HCT116 (cell line): ENCODE measurements at regions not wholly inside any gene's neighbourhood (a gene's known extent, or its start where the extent isn't known, plus 50 kb on each side); places are given as distances from the start of the nearest gene placed in this dataset.

Experiments used
- ATAC-seq: fragments of 200-7000 bp; cut with Tn5 transposase; 2 replicates; pipeline ENCODE4 v1.9.1; 2020; ENCODE audit warnings: mild to moderate bottlenecking, moderate library complexity
- BruUV-seq: library from RNA; stranded (reverse); fragments of 400-500 nt; replicated peaks from 2 replicates; lab custom pipeline; 2021; lab: Mats Ljungman, UMichigan
- CTCF ChIA-PET: fragments of 300-600 bp; sonication (Branson Sonifier 250); formaldehyde crosslinking; loops from one replicate; lab custom pipeline; 2021; ENCODE audit warnings: antibody characterized with exemption; lab: Charles Lee
- POLR2A ChIA-PET: fragments of 300-600, 350-600 bp; sonication (Branson Sonifier 250); formaldehyde crosslinking; loops from one replicate; lab custom pipeline; 2021; ENCODE audit warnings: antibody characterized with exemption; lab: Charles Lee
- RAD21 ChIA-PET, 2 experiments: fragments of 300-600 bp; sonication (Branson Sonifier 250); formaldehyde crosslinking; loops; one replicate each; lab custom pipeline; 2023; ENCODE audit warnings: low total read pairs in 2 of 2; ENCODE audit not compliant: uncharacterized antibody in 2 of 2, unreplicated experiment in 2 of 2, low non-redundant PET in 1 of 2; lab: Charles Lee
- DNase-seq: peaks from one replicate; pipeline ENCODE4 v3.0.0-alpha.2; 2010; ENCODE audit warnings: low read depth, low spot score
- H2AFZ ChIP-seq: fragments of 200-600 bp; shearing (Covaris generic), sonication (generic); 2 replicates; pipeline ENCODE4 v1.6.1; 2017; ENCODE audit warnings: low read depth, mixed run types, mixed read lengths, antibody characterized with exemption, low read length; ENCODE audit not compliant: poor library complexity, severe bottlenecking
- H3K27ac ChIP-seq: 2 replicates; pipeline ENCODE4 v1.5.1; 2012; ENCODE audit warnings: low read depth, low read length
- H3K27me3 ChIP-seq: fragments of 200-600 bp; sonication (generic); 2 replicates; pipeline ENCODE4 v1.6.1; 2016; ENCODE audit warnings: mixed run types, low read length, mixed read lengths; ENCODE audit not compliant: insufficient read depth
- H3K36me3 ChIP-seq, 2 experiments: fragments of 200-500 bp in 1 of 2; fragments of 200-600 bp in 1 of 2; sonication (Bioruptor generic) in 1 of 2; sonication (generic) in 1 of 2; 2 replicates each; pipeline versions ENCODE4 v1.5.1 to v1.6.1; 2014 to 2016; ENCODE audit warnings: low read length in 2 of 2, inconsistent platforms in 1 of 2, mixed read lengths in 1 of 2, mixed run types in 1 of 2; ENCODE audit not compliant: insufficient read depth in 2 of 2, control insufficient read depth in 1 of 2
- H3K4me1 ChIP-seq, 2 experiments: fragments of 200-600 bp in 1 of 2; sonication (generic) in 1 of 2; 2 replicates each; pipeline versions ENCODE4 v1.5.1 to v1.6.1; 2012 to 2017; ENCODE audit warnings: low read length in 2 of 2, inconsistent platforms in 1 of 2, mild to moderate bottlenecking in 1 of 2, mixed read lengths in 1 of 2, mixed run types in 1 of 2, moderate library complexity in 1 of 2; ENCODE audit not compliant: insufficient read depth in 2 of 2, control insufficient read depth in 1 of 2
- H3K4me2 ChIP-seq: fragments of 200-600 bp; sonication (generic); 2 replicates; pipeline ENCODE4 v1.6.1; 2017; ENCODE audit warnings: mixed run types, low read length, mixed read lengths
- H3K4me3 ChIP-seq, 2 experiments: fragments of 200-600 bp in 1 of 2; sonication (generic) in 1 of 2; replicated peaks in 1 of 2; 2 replicates each; pipeline ENCODE4 v1.5.1; 2011 to 2016; ENCODE audit warnings: low read length in 2 of 2, control low read depth in 1 of 2, low read depth in 1 of 2, mild to moderate bottlenecking in 1 of 2, mixed read lengths in 1 of 2, mixed run types in 1 of 2
- H3K79me2 ChIP-seq: fragments of 200-600 bp; sonication (generic); 2 replicates; pipeline ENCODE4 v1.6.1; 2017; ENCODE audit warnings: mild to moderate bottlenecking, mixed run types, low read length, moderate library complexity, mixed read lengths; ENCODE audit not compliant: insufficient read depth
- H3K9ac ChIP-seq: fragments of 200-600 bp; sonication (generic); 2 replicates; pipeline ENCODE4 v1.6.1; 2016; ENCODE audit warnings: low read length, mixed read lengths
- H3K9me2 ChIP-seq: fragments of 200-600 bp; sonication (generic), shearing (Covaris generic); 2 replicates; pipeline ENCODE4 v1.6.1; 2017; ENCODE audit warnings: mixed run types, mild to moderate bottlenecking, moderate library complexity; ENCODE audit not compliant: insufficient read depth
- H3K9me3 ChIP-seq, 2 experiments: fragments of 200-500 bp in 1 of 2; fragments of 200-600 bp in 1 of 2; sonication (Bioruptor generic) in 1 of 2; sonication (generic) in 1 of 2; 2 replicates each; pipeline ENCODE4 v1.6.1; 2014 to 2017; ENCODE audit warnings: low read length in 2 of 2, mixed read lengths in 2 of 2, inconsistent platforms in 1 of 2, low read depth in 1 of 2, mild to moderate bottlenecking in 1 of 2, mixed run types in 1 of 2, moderate library complexity in 1 of 2; ENCODE audit not compliant: control insufficient read depth in 1 of 2, insufficient read depth in 1 of 2
- H4K20me1 ChIP-seq: fragments of 200-600 bp; sonication (generic), shearing (Covaris generic); 2 replicates; pipeline ENCODE4 v1.6.1; 2017; ENCODE audit warnings: mixed run types, mild to moderate bottlenecking, moderate library complexity; ENCODE audit not compliant: insufficient read depth
- ATF3 ChIP-seq: IDR thresholded peaks from 2 replicates; pipeline ENCODE4 v1.6.1; 2012
- CBX3 ChIP-seq: IDR thresholded peaks from 2 replicates; pipeline ENCODE4 v1.6.1; 2012; ENCODE audit warnings: low read depth
- EGR1 ChIP-seq: IDR thresholded peaks from 2 replicates; pipeline ENCODE4 v1.6.1; 2012; ENCODE audit warnings: low read depth
- ELF1 ChIP-seq: IDR thresholded peaks from 2 replicates; pipeline ENCODE4 v1.6.1; 2012; ENCODE audit warnings: low read depth, borderline replicate concordance
- EZH2 ChIP-seq: fragments of 200-600 bp; sonication (generic); IDR thresholded peaks from 2 replicates; pipeline ENCODE4 v1.6.1; 2017; ENCODE audit warnings: antibody characterized with exemption, mixed run types
- EZH2phosphoT487 ChIP-seq: fragments of 200-600 bp; IDR thresholded peaks from 2 replicates; pipeline ENCODE4 v1.6.1; 2018; ENCODE audit warnings: antibody characterized with exemption, borderline replicate concordance
- FOSL1 ChIP-seq: IDR thresholded peaks from 2 replicates; pipeline ENCODE4 v1.6.1; 2012; ENCODE audit warnings: low read depth
- JUND ChIP-seq: IDR thresholded peaks from 2 replicates; pipeline ENCODE4 v1.6.1; 2012
- POLR2A ChIP-seq: IDR thresholded peaks from 2 replicates; pipeline ENCODE4 v1.7.0; 2011; ENCODE audit warnings: borderline replicate concordance; ENCODE audit not compliant: insufficient read depth, insufficient read length; ENCODE audit errors: extremely low read depth
- POLR2AphosphoS5 ChIP-seq: IDR thresholded peaks from 2 replicates; pipeline ENCODE4 v1.6.1; 2011; ENCODE audit warnings: mild to moderate bottlenecking, low read depth, low read length, moderate library complexity
- RAD21 ChIP-seq: IDR thresholded peaks from 2 replicates; pipeline ENCODE4 v1.6.1; 2012; ENCODE audit warnings: low read depth, mild to moderate bottlenecking
- SIN3A ChIP-seq: IDR thresholded peaks from 2 replicates; pipeline ENCODE4 v1.6.1; 2012; ENCODE audit warnings: low read depth
- SP1 ChIP-seq: IDR thresholded peaks from 2 replicates; pipeline ENCODE4 v1.6.1; 2012; ENCODE audit warnings: low read depth
- SRF ChIP-seq: IDR thresholded peaks from 2 replicates; pipeline ENCODE4 v1.6.1; 2012; ENCODE audit warnings: low read depth
- TCF7L2 ChIP-seq: IDR thresholded peaks from 2 replicates; pipeline ENCODE4 v1.7.0; 2011; ENCODE audit warnings: borderline replicate concordance, inconsistent platforms; ENCODE audit not compliant: insufficient read depth, insufficient read length; ENCODE audit errors: extremely low read depth
- ZBTB33 ChIP-seq: IDR thresholded peaks from 2 replicates; pipeline ENCODE4 v1.6.1; 2011; ENCODE audit warnings: mild to moderate bottlenecking, low read length, moderate library complexity; ENCODE audit not compliant: insufficient replicate concordance; ENCODE audit errors: extremely low read depth
- ZFX ChIP-seq: fragments of 450-650 bp; IDR thresholded peaks from 2 replicates; pipeline ENCODE4 v1.6.1; 2017
- ZNF274 ChIP-seq: fragments of 200-500 bp; sonication (Bioruptor generic); IDR thresholded peaks from 2 replicates; pipeline ENCODE4 v1.6.1; 2014; ENCODE audit warnings: mild to moderate bottlenecking, low read depth, low read length, inconsistent platforms
- intact Hi-C: fragments of 100-400 bp; cut with micrococcal nuclease; formaldehyde crosslinking; loops from 2 replicates; pipeline ENCODE4 v1.10.0; 2022
- TF ChIP-seq, protein P1 (sequence below): IDR thresholded peaks from 2 replicates; pipeline ENCODE4 v1.6.1; 2012; ENCODE audit warnings: low read depth
- TF ChIP-seq, protein P2 (sequence below), 3 experiments: fragments of 200-600 bp in 1 of 3; sonication (generic) in 1 of 3; IDR thresholded peaks in 2 of 3; conservative IDR thresholded peaks in 1 of 3; 2 replicates each; pipeline ENCODE4 v1.5.1; 2012 to 2017; ENCODE audit warnings: low read depth in 2 of 3, low read length in 2 of 3, antibody characterized with exemption in 1 of 3, borderline replicate concordance in 1 of 3, control low read depth in 1 of 3, mild to moderate bottlenecking in 1 of 3, mixed read lengths in 1 of 3, mixed run types in 1 of 3, moderate library complexity in 1 of 3; ENCODE audit not compliant: insufficient read depth in 1 of 3

DNA sequence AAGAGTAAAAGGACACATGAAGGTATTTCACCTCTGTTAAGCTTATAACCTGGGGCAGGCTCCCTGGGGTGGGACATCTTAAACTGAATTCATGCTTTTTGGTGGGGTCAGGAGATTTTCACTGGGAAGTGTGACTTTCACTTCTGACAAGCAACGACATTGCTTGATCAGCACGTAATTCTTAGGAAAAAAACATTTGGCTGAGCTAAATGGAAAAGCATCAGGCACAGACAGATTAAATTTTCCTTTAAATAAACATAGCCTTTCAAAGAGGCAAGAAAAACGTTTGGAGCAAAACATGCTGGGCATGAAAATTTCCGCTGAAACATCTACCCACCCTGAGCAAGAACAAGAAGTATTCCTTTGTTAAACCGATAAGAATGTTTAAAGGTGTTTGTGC lies 674.0 kb upstream of the CELF4 start:
- POLR2A ChIA-PET: no interaction called here
- H3K9me3 ChIP-seq: peaks cover 0 to 15% of the 10 kb centered on the region in 2 experiments; a peak in 2 of 4 replicates
- no peak for TF ChIP-seq POLR2AphosphoS5
- TF ChIP-seq RAD21: no peak
- no peak for TF ChIP-seq SP1
- TF ChIP-seq FOSL1: no peak
- TF ChIP-seq JUND: no peak
- no peak for TF ChIP-seq ZNF274
- TF ChIP-seq SIN3A: no peak
- no peak for TF ChIP-seq CBX3
- TF ChIP-seq EZH2: no peak
- TF ChIP-seq ATF3: no peak
- no peak for TF ChIP-seq ZFX
- no peak for TF ChIP-seq SRF
- TF ChIP-seq, protein P1, sequence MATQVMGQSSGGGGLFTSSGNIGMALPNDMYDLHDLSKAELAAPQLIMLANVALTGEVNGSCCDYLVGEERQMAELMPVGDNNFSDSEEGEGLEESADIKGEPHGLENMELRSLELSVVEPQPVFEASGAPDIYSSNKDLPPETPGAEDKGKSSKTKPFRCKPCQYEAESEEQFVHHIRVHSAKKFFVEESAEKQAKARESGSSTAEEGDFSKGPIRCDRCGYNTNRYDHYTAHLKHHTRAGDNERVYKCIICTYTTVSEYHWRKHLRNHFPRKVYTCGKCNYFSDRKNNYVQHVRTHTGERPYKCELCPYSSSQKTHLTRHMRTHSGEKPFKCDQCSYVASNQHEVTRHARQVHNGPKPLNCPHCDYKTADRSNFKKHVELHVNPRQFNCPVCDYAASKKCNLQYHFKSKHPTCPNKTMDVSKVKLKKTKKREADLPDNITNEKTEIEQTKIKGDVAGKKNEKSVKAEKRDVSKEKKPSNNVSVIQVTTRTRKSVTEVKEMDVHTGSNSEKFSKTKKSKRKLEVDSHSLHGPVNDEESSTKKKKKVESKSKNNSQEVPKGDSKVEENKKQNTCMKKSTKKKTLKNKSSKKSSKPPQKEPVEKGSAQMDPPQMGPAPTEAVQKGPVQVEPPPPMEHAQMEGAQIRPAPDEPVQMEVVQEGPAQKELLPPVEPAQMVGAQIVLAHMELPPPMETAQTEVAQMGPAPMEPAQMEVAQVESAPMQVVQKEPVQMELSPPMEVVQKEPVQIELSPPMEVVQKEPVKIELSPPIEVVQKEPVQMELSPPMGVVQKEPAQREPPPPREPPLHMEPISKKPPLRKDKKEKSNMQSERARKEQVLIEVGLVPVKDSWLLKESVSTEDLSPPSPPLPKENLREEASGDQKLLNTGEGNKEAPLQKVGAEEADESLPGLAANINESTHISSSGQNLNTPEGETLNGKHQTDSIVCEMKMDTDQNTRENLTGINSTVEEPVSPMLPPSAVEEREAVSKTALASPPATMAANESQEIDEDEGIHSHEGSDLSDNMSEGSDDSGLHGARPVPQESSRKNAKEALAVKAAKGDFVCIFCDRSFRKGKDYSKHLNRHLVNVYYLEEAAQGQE: no peak
- TF ChIP-seq POLR2A: no peak
- TF ChIP-seq ZBTB33: no peak
- TF ChIP-seq, protein P2, sequence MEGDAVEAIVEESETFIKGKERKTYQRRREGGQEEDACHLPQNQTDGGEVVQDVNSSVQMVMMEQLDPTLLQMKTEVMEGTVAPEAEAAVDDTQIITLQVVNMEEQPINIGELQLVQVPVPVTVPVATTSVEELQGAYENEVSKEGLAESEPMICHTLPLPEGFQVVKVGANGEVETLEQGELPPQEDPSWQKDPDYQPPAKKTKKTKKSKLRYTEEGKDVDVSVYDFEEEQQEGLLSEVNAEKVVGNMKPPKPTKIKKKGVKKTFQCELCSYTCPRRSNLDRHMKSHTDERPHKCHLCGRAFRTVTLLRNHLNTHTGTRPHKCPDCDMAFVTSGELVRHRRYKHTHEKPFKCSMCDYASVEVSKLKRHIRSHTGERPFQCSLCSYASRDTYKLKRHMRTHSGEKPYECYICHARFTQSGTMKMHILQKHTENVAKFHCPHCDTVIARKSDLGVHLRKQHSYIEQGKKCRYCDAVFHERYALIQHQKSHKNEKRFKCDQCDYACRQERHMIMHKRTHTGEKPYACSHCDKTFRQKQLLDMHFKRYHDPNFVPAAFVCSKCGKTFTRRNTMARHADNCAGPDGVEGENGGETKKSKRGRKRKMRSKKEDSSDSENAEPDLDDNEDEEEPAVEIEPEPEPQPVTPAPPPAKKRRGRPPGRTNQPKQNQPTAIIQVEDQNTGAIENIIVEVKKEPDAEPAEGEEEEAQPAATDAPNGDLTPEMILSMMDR (IDR thresholded peaks at IDR 0.05 in 2 of 3, conservative IDR thresholded peaks at IDR 0.05 in 1 of 3; ENCODE audit: borderline replicate concordance in 1 of 3, insufficient read depth in 1 of 3, low read depth in 2 of 3, low read length in 2 of 3): no peak
- no peak for TF ChIP-seq ELF1
- no peak for TF ChIP-seq TCF7L2
- no peak for TF ChIP-seq EZH2phosphoT487
- no peak for TF ChIP-seq EGR1
- no peaks in the 10 kb centered on the region for H3K36me3 ChIP-seq
- no peaks in the 10 kb centered on the region for H3K4me1 ChIP-seq
- H3K27ac ChIP-seq: no peak overlapping the region
- CTCF ChIA-PET: no interaction called here
- no peak overlapping the region for H3K4me3 ChIP-seq
- ATAC-seq: no peak
- no peak for DNase-seq
- no TSS peak for BruUV-seq
- no peak overlapping the region for H3K9ac ChIP-seq
- H3K9me2 ChIP-seq: no peaks in the 10 kb centered on the region
- no peaks in the 10 kb centered on the region for H3K27me3 ChIP-seq
- no peaks in the 10 kb centered on the region for H3K79me2 ChIP-seq
- intact Hi-C loops: no loop called here
- RAD21 ChIA-PET: no interaction called here
- H4K20me1 ChIP-seq: no peaks in the 10 kb centered on the region
- H2AFZ ChIP-seq: no peak overlapping the region
- no peak overlapping the region for H3K4me2 ChIP-seq
